K562 (cell line): ENCODE measurements at regions not wholly inside any gene's neighbourhood (a gene's known extent, or its start where the extent isn't known, plus 50 kb on each side); places are given as distances from the start of the nearest gene placed in this dataset.

ENCODE experiments used
- ATF1 ChIP-seq, 2 experiments: fragments of 450-650 bp in 1 of 2; IDR thresholded peaks; 2 replicates each; pipeline ENCODE4 v1.6.1; 2016; ENCODE audit warnings: missing compliant biosample characterization in 1 of 2, missing genetic modification characterization in 1 of 2
- CBX8 ChIP-seq: fragments of 200-600 bp; sonication (generic); IDR thresholded peaks from 2 replicates; pipeline ENCODE4 v1.6.1; 2012; ENCODE audit warnings: borderline replicate concordance, mixed run types, low read depth, mild to moderate bottlenecking, moderate library complexity, mixed read lengths, low read length, control low read depth, inconsistent platforms; ENCODE audit not compliant: poor library complexity, severe bottlenecking; ENCODE audit errors: extremely low read depth
- CREB3 ChIP-seq: fragments of 450-650 bp; conservative IDR thresholded peaks from 2 replicates; pipeline ENCODE4 v1.6.1; 2016; ENCODE audit warnings: missing genetic modification characterization, low read depth, mild to moderate bottlenecking, missing compliant biosample characterization, moderate library complexity
- DDX20 ChIP-seq: fragments of 450-650 bp; IDR thresholded peaks from 2 replicates; pipeline ENCODE4 v1.6.1; 2016; ENCODE audit warnings: missing genetic modification characterization, low read depth, mild to moderate bottlenecking, missing compliant biosample characterization, moderate library complexity
- FOXJ2 ChIP-seq: fragments of 200-800 bp; sonication (Bioruptor generic); IDR thresholded peaks from 2 replicates; pipeline ENCODE4 v1.6.1; 2016; ENCODE audit warnings: missing genetic modification characterization, missing compliant biosample characterization
- GABPB1 ChIP-seq: sonication (generic); formaldehyde crosslinking; IDR thresholded peaks from 2 replicates; pipeline ENCODE4 v1.8.0; 2022; ENCODE audit warnings: mild to moderate bottlenecking, missing genetic modification reagents
- GTF2B ChIP-seq: IDR thresholded peaks from 2 replicates; pipeline ENCODE4 v1.6.1; 2011; ENCODE audit not compliant: insufficient read length; ENCODE audit errors: extremely low read depth
- HDAC2 ChIP-seq: fragments of 450-650 bp; IDR thresholded peaks from 2 replicates; pipeline ENCODE4 v1.6.1; 2016; ENCODE audit warnings: mild to moderate bottlenecking
- HIVEP1 ChIP-seq: fragments of 250-450 bp; sonication (Bioruptor Pico); IDR thresholded peaks from 2 replicates; pipeline ENCODE4 v1.4.0; 2020; ENCODE audit warnings: mild to moderate bottlenecking
- PML ChIP-seq: IDR thresholded peaks from 2 replicates; pipeline ENCODE4 v1.6.1; 2012; ENCODE audit warnings: low read length, inconsistent platforms
- SOX6 ChIP-seq: fragments of 450-650 bp; IDR thresholded peaks from 2 replicates; pipeline ENCODE4 v1.6.1; 2014; ENCODE audit warnings: mild to moderate bottlenecking
- VEZF1 ChIP-seq: fragments of 200-800 bp; sonication (Bioruptor generic); IDR thresholded peaks from 2 replicates; pipeline ENCODE4 v1.6.1; 2017; ENCODE audit warnings: missing genetic modification characterization, missing compliant biosample characterization
- XRCC5 ChIP-seq: fragments of 200-400 bp; formaldehyde crosslinking; IDR thresholded peaks from 2 replicates; pipeline ENCODE4 v1.6.1; 2017; ENCODE audit warnings: low read depth, mild to moderate bottlenecking, low read length
- ZKSCAN3 ChIP-seq: fragments of 250-450 bp; sonication (Bioruptor Pico); IDR thresholded peaks from 2 replicates; pipeline ENCODE4 v1.4.0; 2020
- ZNF318 ChIP-seq, 2 experiments: fragments of 450-650 bp; IDR thresholded peaks; 2 replicates each; pipeline ENCODE4 v1.6.1; 2016; ENCODE audit warnings: mild to moderate bottlenecking in 2 of 2, borderline replicate concordance in 1 of 2, low read depth in 1 of 2, moderate library complexity in 1 of 2
- ZNF444 ChIP-seq: fragments of 250-450 bp; sonication (Bioruptor Pico); IDR thresholded peaks from 2 replicates; pipeline ENCODE4 v1.4.0; 2020; ENCODE audit warnings: mild to moderate bottlenecking, moderate library complexity

GRCh38 chr13:64274481-64275217 is 2859.0 kb upstream of the PCDH20 start (continued):
- TF ChIP-seq ZNF318 (IDR thresholded peaks at IDR 0.05; ENCODE audit: borderline replicate concordance in 1 of 2, low read depth in 1 of 2) (no peak), XRCC5 (no peak), GTF2B (no peak), DDX20 (tag) (peak; percentile 99), VEZF1 (CRISPR knock-in tag) (peak; percentile 64; the same call in 1 of the 2 replicates), SOX6 (peak; percentile 60; the same call in 1 of the 2 replicates), HDAC2 (no peak), HIVEP1 (CRISPR knock-in tag) (peak; percentile 94), CBX8 (no peak), ATF1 (CRISPR knock-in tag; IDR thresholded peaks at IDR 0.05) (no peak), ATF1 (tag; IDR thresholded peaks at IDR 0.05) (peak; percentile 60), ZNF444 (peak; percentile 95), GABPB1 (CRISPR knock-in tag) (no peak), PML (peak; percentile 67), FOXJ2 (tag) (peak; percentile 95), ZKSCAN3 (peak; percentile 60; the same call in 1 of the 2 replicates), CREB3 (tag) (peak; percentile 95)
